ENCODE measurements at regions not wholly inside any gene's neighbourhood (a gene's known extent, or its start where the extent isn't known, plus 50 kb on each side); places are given as distances from the start of the nearest gene placed in this dataset.

GRCh38 chr2:2764001-2764355 is 432.9 kb upstream of the MYT1L start:
- Mint-ChIP-seq H3K4me3 (no peak overlapping the region), H3K36me3 (ENCODE audit: low read depth) (0 out of 2 replicates have a peak, but pooled peaks cover 3% of the 10 kb centered on the region), H3K27ac (no peak overlapping the region), H3K27me3 (ENCODE audit: insufficient read depth) (no peaks in the 10 kb centered on the region), H3K9me3 (peaks cover 46% of the 10 kb centered on the region), H3K4me1 (ENCODE audit: low read depth) (no peaks in the 10 kb centered on the region)
- DNase-seq, result no peak
- no peak for TF ChIP-seq CTCF (IDR thresholded peaks at IDR 0.05)

GRCh38 chr2:2763351-2764000 is 432.4 kb upstream of the MYT1L start:
- 0 out of 2 replicates have a peak, but pooled peaks cover 3% of the 10 kb centered on the region for H3K36me3 Mint-ChIP-seq (ENCODE audit: low read depth)
- TF ChIP-seq CTCF (IDR thresholded peaks at IDR 0.05), result no peak
- no peaks in the 10 kb centered on the region for H3K4me1 Mint-ChIP-seq (ENCODE audit: low read depth)
- peaks cover 49% of the 10 kb centered on the region for H3K9me3 Mint-ChIP-seq
- no peak overlapping the region for H3K4me3 Mint-ChIP-seq
- no peaks in the 10 kb centered on the region for H3K27me3 Mint-ChIP-seq (ENCODE audit: insufficient read depth)
- no peak overlapping the region for H3K27ac Mint-ChIP-seq
- DNase-seq, result no peak

GRCh38 chr2:2762913-2763312 is 431.8 kb upstream of the MYT1L start:
- Mint-ChIP-seq H3K36me3 (ENCODE audit: low read depth) (no peaks in the 10 kb centered on the region), H3K9me3 (peaks cover 49% of the 10 kb centered on the region), H3K27me3 (ENCODE audit: insufficient read depth) (no peaks in the 10 kb centered on the region), H3K4me1 (ENCODE audit: low read depth) (no peaks in the 10 kb centered on the region), H3K4me3 (no peak overlapping the region), H3K27ac (no peak overlapping the region)
- DNase-seq, result no peak
- no peak for TF ChIP-seq CTCF (IDR thresholded peaks at IDR 0.05)

DNA sequence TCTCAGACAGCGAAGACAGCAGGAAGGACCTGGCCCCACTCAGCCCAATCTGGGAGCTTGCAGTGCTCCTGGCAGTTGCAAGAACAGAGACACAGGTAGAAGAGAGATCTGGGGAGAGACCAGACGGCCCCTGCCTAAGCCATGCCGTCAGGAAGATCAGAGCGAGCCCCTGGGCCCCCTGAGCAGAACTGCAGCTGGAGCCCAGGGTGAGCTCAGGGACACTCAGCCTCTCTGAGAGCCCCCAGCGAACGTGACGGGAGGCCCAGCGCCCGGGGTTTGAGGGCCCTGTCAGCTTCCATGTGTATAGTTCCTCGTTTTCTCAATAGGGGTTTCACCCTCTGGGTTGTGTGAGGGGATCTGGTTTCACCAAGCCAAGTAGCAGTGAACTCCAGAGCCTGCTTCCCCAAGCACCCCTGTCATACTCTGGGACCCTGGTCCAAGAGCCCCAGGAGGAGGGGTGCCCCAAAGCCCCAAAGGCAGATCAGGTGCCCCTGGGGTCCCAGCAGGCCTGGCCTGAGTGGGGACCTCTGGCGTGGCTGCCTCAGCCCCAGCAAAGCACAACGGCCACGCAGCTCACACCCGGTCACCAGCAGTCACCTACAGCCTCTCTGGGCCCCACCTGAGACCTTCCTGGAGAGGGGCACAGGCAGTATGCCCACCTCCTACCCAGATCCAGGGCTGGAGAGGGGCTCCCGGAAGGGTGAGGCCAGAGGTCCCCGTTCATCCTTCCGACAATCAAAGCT is 431.3 kb upstream of the MYT1L start:
- H3K4me1 Mint-ChIP-seq (ENCODE audit: low read depth), result no peaks in the 10 kb centered on the region
- peaks cover 49% of the 10 kb centered on the region for H3K9me3 Mint-ChIP-seq
- DNase-seq, result no peak
- no peak overlapping the region for H3K4me3 Mint-ChIP-seq
- no peaks in the 10 kb centered on the region for H3K27me3 Mint-ChIP-seq (ENCODE audit: insufficient read depth)
- H3K36me3 Mint-ChIP-seq (ENCODE audit: low read depth), result no peaks in the 10 kb centered on the region
- no peak overlapping the region for H3K27ac Mint-ChIP-seq
- no peak for TF ChIP-seq CTCF (IDR thresholded peaks at IDR 0.05)

- Mint-ChIP-seq H3K4me3 (no peak overlapping the region), H3K27me3 (ENCODE audit: insufficient read depth) (no peaks in the 10 kb centered on the region)
- no peak for TF ChIP-seq CTCF (IDR thresholded peaks at IDR 0.05)
Measured at GRCh38 chr2:2758793-2759367, 427.8 kb upstream of the MYT1L start.

More at GRCh38 chr2:2758793-2759367, 427.8 kb upstream of the MYT1L start:
- H3K4me1 Mint-ChIP-seq (ENCODE audit: low read depth), result no peaks in the 10 kb centered on the region
- peaks cover 39% of the 10 kb centered on the region for H3K9me3 Mint-ChIP-seq
- no peaks in the 10 kb centered on the region for H3K36me3 Mint-ChIP-seq (ENCODE audit: low read depth)
- no peak for DNase-seq
- H3K27ac Mint-ChIP-seq, result no peak overlapping the region

Measured in HFFc6 (cell line).